ENCODE measurements at regions not wholly inside any gene's neighbourhood (a gene's known extent, or its start where the extent isn't known, plus 50 kb on each side); places are given as distances from the start of the nearest gene placed in this dataset.
A peak's percentile ranks its signal among the peaks of the same experiment; 100 is the strongest.

DNA sequence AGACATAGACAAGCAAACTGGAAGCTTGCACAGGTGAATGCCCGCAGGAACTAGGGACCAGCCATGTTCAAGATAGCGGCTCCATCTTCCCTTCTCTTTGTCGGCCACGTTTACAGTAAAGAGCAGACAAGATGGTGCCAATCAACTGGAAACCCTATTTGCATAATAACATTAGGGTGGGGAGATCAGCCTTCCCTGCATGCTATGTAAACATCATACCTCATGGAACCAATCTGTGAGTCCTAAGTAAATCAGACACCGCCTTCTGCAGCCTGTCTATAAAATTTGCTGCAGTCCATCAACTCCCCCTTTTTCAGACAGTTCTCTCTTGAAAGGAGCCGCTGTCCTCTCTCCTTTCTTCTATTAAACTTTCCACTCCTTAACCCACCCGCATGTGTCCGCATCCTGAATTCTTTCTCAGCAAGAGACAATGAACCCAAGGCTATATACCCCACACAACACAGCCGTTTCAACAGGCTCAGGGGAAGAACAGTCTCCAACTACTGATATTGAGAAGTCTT is 384.4 kb downstream of the EIPR1 start:
- no peak for DNase-seq (ENCODE audit: low spot score)

DNA sequence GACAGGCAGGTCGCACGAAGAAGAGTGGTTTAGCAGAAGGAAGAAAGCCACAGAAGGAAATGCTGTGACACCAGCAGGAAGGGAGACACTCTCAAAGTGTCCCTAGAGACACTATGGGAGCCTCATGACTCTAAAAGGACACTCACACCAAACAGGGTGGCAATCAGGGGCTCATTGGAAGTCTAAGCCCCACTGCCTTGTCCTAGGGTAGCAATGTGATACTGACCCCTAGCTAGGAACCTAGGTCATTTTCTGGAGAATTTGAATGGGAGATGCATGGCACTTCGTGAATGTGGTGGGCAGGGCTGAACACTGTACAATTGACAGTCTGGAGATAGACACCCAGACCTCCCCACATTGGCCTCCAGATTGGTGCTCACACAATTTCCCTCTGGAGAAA is 385.0 kb downstream of the EIPR1 start:
- DNase-seq (ENCODE audit: low spot score) = no peak

DNA sequence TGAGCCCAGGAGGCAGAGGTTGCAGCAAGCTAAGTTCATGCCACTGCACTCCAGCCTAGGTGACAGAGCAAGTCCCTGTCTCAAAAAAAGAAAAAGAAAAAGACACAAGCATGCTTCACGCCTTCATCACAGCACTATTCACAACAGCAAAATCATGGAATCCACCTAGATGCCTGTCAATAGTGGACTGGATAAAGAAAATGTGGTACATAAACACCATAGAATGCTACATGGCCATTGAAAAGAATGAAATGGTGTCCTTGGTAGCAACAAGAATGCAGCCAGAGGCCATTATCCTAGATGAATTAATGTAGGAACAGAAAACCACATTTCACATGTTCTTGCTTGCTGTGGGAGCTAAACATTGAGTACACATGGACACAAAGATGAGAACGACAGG is 392.6 kb downstream of the EIPR1 start:
- DNase-seq (ENCODE audit: low spot score) = no peak

DNA sequence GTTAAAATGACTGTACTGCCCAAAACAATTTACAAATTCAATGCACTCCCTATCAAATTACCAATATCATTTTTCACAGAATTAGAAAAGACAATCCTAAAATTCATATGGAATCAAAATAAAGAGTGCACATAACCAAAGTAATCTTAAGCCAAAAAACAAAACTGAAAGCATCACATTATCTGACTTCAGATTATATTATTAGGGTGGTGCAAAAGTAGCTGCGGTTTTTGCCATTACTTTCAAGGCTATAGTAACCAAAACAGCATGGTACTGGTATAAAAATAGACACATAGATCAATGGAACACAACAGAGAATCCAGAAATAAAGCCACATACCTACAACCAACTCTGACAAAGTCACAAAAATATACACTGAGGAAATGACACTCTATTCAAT is 396.6 kb downstream of the EIPR1 start:
- DNase-seq (ENCODE audit: low spot score) = no peak

DNA sequence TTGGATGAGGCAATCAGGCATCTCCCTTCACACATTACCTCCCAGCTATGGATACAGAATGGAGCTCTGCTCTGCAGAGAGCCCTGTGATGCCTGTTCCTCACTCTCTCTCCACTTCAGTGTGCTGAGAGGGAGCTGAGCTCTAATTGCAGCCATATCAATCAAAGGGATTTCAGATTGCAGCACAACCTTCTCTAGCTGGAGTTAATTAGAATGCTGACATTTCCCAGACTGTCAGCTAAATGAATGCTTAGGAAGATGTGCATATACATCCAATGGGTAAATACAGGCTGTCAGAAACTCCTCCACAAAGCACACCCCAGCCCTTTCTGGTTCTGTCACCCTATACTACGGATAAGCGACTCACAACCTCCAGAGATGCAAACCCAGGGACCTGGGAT is 402.6 kb downstream of the EIPR1 start:
- DNase-seq (ENCODE audit: low spot score) = no peak

DNA sequence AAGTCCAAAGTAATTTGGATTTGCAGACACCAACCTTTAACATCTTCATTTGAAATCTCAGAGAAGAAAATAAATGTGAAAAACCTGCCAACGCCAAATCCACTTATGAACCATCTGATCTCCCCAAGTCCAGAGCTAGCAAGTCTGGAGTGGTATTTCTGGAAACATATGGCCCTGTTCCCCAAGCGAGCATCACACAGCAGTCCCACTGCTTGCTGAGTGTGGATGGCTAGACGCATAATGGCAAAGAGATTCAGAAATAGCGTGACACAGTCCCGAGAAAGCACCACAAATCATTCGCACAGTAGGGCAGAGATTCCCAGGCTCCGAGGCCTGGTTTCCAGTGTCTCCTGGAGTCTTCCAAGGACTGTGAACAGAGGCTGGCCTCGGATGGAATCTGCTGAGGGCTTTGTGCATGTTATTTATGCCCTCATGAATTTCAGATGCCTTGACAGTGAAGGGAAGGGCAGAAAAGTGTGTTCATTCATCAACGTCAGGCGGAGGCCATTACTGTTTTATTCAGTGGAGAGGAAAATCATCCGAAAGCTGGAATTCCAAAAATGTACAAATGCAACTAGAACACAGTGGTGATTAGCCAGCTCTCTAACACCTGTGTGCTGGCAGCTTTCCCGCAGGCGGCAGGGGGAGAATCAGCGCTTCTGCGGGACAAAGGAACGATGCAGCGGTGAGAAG is 417.0 kb downstream of the EIPR1 start:
- no peak for DNase-seq (ENCODE audit: low spot score)

DNA sequence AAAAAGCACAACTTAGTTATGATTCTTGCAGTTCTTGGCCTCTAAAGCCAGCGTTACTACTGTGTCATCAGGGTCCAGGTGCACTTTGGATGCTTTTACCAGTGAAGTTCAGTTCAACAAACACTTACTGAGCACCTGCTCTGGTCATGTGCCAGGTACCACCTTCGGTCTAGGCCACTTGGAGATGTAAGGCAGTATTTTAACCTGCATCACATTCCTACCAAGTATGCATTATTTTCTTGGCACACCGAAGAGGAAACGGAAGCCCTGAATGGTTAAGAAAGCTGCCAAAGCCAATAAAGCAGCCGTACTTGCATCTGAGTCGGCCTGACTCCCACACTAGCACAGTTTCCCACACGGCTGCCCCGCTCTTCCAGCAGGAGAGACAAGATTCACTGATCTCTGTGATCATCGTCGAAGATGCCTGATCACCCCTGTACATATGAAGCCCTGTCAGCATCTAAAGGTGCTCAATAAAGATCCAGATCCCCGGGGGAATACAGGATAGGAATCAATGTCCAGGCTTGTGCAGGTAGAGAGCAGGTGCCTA is 427.1 kb downstream of the EIPR1 start:
- DNase-seq (ENCODE audit: low spot score) = no peak

DNA sequence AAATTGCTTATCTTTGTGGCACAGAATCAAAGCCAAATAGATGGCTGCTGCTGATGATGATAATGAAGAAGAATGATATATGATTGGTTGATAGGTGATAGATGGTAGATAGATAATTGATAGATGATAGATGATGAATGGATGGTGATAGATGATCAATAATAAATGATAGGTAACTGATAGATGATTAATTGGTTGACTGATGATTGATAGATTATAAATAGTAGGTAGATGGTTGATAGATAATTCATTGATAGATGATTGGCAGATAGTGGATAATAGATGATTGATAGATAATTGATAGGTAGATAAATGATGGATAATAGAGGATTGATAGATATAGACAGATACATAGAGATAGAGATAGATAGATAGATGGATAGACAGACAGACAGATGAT is 430.2 kb downstream of the EIPR1 start:
- DNase-seq (ENCODE audit: low spot score) = no peak

DNA sequence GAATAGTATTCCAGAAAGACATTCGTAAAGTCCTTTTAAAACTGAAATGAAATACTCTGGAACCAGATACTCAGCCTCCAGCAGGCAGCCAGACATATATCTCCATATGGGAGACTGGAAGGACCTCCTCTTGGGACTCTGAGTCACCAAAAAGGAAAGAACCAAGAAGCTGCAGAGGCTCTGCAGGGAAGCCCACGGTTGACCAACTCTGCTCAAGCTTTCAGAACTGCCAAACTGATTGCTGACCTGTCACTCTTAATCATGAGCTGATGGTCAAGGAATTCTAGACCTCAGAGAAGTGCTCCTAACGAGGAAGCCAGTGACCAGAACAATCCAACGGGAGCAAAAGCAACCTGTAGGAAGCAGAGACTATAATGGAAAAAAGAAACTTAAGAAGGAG is 434.7 kb downstream of the EIPR1 start:
- DNase-seq (ENCODE audit: low spot score) = no peak

DNA sequence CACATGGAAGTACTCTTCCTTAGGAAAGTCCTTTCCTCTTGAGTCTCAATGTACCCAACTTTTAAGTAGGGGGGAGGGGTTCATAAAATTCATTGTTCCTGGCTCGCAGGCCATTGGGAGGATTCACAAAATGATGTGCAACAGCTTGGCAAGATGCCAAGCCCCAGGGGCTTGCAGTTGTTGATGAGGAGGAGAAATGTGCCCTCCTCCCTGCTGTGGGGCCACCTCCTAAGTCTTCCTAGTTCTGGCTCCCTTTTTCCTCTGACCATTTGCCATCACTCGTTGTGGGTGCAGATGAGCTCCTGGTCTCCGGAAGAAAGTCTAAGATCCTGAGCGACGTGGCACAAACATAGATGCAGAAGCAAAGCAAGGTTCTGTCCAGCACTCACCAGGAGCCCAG is 435.4 kb downstream of the EIPR1 start:
- no peak for DNase-seq (ENCODE audit: low spot score)

DNA sequence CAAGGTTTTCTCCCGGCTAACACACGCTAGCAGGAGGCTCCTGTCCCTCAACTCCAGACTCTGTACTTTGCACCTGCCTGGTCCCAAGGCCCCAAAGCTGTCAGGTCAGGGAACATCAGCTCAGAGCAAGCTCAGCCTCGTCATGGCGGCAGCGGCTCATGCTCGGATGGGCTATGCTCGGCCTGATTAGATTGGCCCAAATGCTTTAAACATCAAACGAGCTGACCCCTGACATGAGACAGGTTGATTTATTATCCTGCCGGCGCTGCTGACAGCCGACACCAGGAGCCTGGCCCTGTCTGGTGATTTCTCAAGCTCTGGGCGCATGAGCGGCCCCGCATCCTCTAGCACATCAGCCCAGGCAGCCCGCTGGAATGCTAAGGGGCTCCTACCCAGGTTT is 436.4 kb downstream of the EIPR1 start:
- DNase-seq (ENCODE audit: low spot score) = no peak

DNA sequence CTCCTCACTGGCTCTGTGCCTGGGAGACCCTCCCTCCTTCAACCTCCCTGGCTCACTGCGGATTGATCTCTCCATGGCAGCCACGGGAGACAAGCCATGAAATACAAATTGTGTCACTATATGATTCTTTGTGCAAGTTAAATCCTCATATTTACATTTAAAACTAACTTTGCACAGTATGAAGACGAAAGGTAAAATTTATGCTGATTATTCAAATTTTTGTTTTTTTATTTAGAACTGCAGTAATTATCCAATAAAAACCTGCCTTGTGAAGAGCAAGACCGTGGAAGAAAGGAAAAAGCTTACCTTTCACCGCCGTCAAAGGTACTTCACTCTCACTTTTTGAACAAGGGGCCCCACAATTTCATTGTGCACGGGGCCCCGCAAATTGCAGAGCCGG is 436.9 kb downstream of the EIPR1 start:
- DNase-seq (ENCODE audit: low spot score) = no peak

DNA sequence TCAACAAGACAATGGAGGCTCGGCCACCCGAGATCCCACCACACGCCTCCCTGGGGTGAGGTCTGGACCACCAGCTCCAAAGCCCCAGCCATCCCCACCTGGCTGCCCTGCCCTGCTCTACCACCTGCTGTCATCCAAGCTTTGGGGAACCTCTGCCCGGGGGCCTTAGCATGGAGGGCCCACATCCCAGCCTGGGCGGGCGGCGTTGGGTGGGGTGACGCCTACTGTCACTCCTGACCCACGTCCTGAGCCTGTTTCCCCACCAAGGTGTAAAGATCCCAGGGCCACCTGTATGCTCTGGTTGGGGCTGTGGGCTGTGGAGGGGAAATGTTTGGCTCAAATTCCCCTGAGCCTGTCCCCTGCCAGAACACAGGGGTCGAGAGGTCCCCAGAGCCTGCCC is 437.6 kb downstream of the EIPR1 start:
- no peak for DNase-seq (ENCODE audit: low spot score)

DNA sequence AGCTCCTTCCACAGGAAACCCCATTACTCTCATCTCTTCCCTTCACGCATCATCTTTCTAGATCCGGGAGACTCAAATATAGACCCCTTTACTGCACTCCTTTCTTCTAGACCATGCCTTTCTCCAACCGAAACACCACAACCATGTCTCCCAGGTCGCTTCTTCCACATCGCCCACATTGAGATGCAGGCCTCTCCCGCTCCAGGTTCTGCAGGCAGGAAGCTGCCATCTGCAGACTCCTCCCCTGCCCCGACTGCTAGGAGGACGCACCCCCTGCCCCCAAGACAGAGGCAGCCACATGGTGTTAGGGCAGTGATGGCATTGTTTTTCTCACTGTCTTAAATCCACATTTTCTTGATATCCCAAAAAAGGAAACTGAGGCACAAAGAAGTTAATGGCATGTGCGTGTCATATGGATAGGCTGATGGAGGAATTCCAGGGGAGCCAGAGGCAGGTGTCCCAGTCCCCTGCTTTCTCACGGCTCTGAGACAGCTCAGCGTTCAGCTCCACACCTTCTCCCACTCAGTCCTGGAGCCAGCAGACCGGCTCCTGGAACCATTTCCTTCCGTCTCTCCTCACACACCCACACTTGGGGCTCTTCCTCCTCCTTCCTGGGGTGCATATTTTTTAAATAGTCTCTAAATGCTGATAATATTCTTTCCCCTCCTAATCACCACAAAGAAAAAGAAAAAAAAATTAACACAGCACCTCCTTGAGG is 438.4 kb downstream of the EIPR1 start:
- DNase-seq (ENCODE audit: low spot score) = no peak

DNA sequence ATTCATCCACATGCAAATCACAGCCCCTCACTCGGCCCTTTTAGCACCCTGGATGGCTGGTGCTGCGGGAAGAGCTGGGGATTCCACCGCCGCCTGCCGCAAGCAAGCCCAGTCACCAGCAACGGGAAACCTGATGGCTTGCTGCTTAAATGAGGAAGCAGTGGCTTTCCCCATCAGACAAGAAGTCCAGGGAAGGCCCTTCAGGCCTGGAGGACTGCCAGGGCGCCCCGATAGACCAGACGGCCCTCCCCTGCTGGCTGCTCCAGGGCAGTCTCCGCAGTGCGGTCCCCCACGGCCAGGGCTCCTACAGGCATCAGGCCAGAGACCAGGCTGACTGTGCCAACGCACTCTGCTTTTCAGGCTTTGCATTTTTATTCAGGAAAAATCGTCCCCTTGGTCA is 439.1 kb downstream of the EIPR1 start:
- DNase-seq (ENCODE audit: low spot score) = peak; percentile 53

DNA sequence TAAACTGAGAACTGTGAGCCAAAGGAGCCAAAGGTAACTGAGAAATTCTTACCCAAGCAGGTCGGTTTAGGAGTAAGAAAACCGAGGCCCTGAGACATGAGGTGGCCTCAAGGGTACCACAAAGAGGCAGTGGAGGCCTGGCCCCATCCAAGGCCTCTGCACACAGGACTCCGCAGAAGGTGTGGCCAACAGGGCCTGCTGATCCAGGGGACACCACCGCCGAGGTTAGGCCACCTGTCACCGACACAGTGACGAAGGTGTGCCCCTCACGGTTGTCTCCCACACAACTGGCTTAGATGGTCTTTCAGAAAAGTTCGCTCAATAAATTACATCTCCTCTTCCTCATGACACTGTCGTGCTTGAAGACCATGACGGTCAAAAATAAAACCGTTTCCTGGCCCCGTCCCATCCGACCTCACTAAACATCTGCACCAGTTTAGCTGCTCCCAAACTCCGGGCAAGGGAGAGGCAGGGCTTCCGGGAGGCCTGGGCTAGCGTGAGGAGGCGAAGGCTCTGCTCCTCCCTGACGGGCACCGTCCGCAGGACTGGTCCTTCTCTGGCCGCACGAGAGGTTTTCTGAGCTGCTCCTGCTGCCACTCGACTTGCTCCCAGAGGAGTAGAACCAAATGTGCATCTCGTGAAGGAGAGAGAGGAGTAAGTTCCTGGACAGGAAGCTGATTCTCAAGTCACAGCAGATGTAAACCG is 442.0 kb downstream of the EIPR1 start:
- no peak for DNase-seq (ENCODE audit: low spot score)

DNA sequence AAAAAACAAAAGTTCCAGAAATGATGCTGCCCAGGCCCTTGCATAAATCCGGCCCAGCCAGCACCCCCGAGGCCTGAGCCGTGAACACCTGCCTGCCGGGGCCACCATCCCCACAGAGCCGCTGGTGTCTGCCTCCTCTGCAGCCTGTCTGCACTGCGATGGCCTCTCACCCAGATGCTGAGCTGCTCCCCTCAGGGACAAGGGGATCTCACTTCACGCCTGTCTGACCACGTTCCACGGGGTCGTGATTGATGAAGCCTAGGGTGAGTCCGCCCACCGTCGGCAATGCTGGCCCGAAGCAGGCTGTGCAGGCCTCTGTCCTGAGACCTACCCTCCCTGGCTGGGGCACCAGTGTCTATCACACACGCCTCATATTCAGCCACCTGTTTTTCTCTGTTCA is 444.2 kb downstream of the EIPR1 start:
- DNase-seq (ENCODE audit: low spot score) = no peak

DNA sequence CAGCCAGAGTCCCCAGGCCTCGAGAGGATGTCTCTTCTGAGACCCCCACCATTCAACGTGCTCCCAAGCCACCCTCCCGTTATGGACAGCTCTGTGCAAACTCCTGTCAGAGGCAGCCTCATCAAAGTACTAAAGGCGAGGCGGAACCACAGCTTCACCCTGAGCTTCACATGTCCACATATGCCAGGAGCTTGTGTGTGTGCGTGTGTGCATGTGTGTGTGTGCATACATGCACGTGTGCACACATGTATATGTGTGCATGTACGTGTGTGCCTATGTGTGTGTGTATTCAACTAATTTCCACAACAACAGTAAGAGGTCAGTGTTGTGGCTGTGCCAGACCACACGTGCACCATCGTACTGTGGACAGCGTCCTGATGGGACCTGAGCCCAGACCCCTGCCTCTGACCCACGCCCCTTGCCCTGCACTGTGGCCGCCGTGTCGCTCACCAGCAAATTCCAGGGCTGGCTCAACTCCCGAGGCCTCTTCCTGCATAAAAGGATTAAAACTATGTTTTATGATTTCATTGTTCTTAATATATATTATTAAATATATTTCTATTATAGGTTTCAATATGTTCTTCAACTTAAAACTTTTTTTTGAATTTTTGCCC is 444.8 kb downstream of the EIPR1 start:
- no peak for DNase-seq (ENCODE audit: low spot score)

DNA sequence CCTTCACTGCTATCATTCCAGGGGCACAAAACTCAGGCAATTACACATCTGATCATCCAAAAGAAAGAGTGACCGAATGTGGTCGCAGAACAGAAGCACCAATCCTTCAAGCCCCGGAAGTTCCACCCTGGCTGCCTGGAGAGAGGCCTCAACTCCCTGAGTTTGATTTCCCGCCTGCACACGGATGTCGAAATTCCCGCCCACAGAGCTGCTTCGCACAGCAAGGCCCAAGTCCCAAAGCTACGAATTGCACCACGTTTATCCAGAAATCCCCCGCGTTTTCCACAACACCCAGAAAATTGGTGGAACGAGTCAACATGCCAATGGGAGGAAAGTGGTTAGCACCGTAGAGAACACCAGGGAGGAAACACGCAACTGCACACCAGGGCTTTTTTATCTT is 445.4 kb downstream of the EIPR1 start:
- DNase-seq (ENCODE audit: low spot score) = no peak

DNA sequence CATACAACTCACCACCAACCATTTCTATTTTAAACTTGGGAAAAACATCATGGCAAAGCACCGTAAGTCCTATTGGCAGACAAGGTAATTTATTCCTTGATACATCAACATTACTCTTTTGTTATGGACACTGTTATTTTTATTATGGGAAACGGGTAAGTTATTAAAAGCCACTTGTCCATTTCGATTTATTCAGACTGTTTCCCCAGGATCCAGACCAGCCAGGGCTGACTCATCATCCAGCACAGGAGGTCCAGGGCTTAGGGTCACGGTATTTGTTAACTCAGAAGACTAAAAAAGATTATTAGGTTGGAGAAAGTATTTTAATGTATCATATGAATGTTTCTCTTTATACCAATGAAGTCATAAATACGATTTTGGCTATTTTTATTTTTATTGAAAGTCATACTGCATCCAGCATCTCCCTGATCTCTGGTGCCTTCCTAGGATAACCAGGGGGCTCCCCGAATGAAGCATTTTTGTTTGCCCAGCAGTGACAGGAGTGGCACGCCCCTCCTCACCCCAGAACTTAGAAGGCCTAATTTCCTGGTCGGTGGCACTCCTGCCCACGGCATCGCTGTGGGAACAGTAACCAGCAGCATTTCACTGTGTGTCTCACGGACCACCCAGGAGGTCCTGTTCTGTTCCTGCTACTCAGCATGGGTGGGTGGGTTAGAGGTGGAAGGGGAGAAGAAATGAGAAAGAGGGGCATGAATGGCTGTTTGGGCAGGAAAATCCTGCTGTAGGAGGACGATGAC is 446.1 kb downstream of the EIPR1 start:
- no peak for DNase-seq (ENCODE audit: low spot score)

DNA sequence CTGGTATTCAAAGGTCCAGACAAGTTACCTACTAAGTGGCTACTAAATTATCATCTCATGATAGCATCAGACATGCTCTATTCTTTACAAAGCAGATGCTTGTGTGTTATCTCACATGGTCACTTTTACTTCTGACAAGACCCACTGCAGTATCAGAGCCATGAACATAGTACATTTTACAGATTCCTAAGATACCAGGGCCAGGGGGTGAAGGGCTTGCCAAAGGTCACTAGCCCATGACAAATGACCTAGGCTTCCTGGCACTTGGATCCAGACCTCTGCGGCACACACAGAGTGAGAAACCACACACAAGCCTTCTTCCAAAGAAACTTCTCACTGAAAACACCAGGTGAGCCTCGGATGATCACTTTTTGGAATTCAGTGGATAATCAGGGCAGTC is 446.8 kb downstream of the EIPR1 start:
- no peak for DNase-seq (ENCODE audit: low spot score)

DNA sequence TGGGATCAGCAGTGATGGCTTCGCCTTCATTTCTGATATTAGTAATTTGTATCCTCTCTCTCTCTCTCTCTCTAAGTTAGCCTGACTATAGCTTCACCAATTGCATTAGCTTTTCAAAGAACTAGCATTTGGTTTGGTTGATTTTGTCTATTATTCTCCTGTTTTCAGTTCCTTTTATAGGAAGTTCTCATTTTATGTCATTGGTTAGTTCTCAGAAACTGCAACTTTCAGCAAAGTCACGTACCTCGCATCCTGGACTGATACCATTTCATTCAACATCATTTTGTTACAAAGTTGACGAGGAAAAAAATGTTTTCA is 450.8 kb downstream of the EIPR1 start:
- DNase-seq (ENCODE audit: low spot score) = no peak
